Activated CD4-positive, alpha-beta T cell treated with anti-CD3 and anti-CD28 coated beads, Interleukin-2, amount 50 U/mL, for 16 hours (primary cell): ENCODE measurements at regions not wholly inside any gene's neighbourhood (a gene's known extent, or its start where the extent isn't known, plus 50 kb on each side); places are given as distances from the start of the nearest gene placed in this dataset.

ENCODE experiments used
- DNase-seq: peaks from one replicate; pipeline ENCODE4 v3.0.0-alpha.2; 2020

DNA sequence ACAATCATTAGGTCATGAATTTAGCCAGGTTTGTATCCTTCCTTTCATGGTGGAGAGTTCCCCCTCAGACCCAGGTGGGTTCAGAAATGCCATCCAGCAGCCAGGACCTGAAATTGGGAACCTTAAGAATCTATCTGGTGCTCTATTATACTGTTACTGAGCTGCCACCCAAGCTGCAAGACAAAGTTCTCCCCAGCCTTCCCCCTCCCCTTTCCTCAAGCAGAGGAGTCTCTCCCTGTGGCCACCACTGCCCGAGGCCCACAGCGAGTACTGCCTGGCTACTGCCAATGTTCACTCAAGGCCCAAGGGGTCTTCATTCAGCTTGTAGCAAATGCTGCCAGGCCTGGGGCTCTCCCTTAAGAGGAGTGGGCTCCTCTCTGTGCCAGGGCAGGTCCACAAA, 133.8 kb downstream of the TMEM38B start:
- DNase-seq: no peak

GRCh38 chr9:105828596-105829213, 134.4 kb downstream of the TMEM38B start:
- DNase-seq: no peak

- no peak for DNase-seq
Measured at GRCh38 chr9:105830461-105830860, 136.1 kb downstream of the TMEM38B start.

- DNase-seq: no peak
Measured at GRCh38 chr9:105832096-105832710, 137.9 kb downstream of the TMEM38B start.

DNA sequence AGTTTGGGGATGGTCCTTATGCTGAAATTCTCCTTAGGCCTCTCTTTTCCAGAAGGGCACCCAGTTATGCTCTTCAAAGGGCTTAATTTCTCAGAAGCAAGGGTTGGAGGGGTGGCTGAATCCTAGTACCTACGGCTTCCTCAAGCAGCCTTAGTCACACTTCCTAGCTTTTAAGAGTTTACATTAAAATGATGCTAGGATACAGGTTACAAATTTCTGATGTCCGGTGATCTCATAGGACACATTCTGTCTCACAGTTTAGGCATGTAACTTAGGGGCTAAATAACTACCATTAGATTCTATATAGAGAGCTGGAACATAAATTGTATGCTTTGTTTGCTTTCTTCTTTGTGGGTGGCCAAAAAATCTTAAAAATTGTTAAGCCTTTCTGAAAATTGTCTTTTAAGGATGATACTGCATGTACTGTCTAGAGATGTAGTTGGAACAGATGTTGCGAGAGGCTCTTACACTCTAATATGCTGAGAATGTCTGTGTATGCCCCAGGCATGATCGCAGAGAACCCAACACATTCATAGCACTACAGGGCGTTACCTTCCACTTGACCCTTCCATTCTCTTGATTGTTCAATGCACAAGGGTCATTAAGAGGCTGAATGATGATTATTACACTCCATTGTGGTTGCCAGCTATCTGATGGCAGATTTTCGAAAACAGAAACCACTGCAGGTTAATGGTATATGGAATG, 139.1 kb downstream of the TMEM38B start:
- DNase-seq: no peak

GRCh38 chr9:105834404-105834803, 140.1 kb downstream of the TMEM38B start:
- DNase-seq: no peak

GRCh38 chr9:105835721-105836120, 141.4 kb downstream of the TMEM38B start:
- DNase-seq: no peak

GRCh38 chr9:105836936-105837660, 142.8 kb downstream of the TMEM38B start:
- no peak for DNase-seq

DNA sequence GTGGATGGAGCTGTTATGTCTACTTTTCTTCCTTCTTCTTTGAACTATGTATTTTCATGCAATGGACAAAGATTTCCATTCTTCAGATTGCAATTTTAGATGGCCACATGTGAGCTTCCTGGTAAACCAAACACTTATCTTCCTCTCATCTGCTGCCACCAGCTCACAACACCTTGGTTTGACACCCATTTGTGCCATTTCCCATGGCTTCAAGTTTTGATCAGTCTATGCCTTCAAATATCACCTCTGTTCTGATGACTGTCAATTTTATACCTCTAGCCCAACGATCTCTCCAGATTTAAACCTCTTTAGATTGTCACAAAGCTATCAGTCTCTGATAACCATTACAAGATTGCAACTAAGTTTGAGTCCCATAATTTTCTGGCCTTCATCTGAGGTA, 147.2 kb downstream of the TMEM38B start:
- DNase-seq: no peak

DNA sequence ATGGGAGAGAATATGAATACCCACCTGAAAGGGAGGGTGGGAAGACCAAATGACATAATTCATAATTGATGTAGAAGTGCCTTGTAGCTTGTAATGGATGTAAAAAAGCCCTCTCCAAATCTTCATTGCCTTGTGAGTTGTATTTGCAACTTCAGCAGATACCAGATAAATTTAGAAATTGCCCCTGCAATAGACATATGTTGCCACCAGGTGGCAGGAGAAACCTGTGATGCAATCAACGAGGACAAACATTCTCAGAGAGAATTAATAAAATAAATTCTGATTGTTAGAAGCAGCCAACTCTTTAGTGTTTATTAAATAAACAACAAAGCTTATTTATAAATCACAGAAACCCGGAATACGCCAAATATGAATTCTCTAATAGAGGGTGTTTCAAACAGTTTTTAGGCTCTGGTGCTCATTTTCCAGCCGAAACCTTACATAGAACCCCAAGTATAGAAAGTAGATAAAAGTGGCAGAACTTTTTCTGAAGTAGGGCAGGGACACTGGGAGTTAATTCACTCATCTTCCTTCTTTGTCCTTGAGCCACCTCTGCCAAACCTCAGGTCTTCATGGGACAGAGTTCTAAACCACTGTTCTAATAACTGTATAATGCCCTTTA, 147.8 kb downstream of the TMEM38B start:
- peak; percentile 49 for DNase-seq

GRCh38 chr9:105846825-105847224, 152.5 kb downstream of the TMEM38B start:
- DNase-seq: no peak

DNA sequence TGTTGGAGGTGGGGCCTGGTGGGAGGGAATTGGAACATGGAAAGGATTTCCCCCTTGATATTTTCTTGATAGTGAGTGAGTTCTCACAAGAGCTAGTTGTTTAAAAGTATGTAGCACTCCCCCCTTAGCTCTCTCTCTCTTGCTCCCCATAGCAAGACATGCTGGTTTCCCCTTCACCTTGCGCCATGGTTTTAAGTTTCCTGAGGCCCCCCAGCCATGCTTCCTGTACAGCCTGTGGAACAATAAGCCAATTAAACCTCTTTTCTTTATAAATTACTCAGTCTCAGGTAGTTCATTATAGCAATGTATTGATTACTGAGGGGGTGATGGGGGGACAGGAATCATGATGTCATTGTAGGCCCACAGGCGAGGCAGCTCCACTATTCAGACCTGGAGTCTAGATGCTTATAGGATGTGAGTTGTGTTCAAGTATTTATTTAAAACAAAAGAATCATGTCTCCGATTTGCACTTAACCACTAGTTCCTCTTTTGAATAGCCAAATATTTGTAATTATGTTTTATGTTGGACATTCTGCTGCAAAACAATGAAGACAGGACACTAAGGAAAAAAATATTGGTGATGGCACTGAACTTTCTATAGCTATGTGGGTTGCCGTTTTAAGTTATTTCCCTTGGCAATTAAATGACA, 156.6 kb downstream of the TMEM38B start:
- no peak for DNase-seq

DNA sequence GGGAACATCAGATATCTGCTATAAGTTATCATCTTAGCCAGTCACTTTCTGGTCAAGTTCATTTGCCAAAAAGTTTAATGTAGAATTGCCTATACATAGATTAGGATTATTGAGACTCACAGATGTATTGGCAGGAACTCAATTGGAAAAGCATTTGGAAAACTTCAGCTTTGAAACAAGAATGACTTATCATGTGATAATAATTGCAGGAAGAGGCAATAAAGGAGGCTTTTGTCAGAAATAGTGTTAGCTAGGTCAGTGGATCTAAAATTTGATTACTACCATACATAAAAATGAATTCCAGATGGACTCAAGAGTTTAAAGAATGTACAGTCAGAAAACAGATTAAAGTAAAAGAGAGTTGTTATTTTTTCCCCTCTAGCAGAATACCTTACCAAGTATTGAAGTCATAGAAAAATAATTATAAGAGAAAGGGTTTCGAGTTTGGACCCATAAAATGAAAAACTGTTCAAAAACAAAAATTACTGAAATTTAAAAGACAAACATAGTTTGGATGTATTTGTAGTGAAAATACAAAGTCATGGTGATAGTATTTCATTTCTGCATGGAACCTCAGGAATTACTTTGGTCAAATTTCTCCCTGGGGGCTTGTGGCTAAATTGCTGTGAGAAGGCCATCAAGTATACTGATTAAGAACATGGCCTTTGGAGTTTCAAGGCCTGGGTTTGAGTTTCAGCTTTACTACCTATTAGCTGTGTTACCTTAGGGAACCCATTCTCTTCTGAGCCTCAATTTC, 159.9 kb downstream of the TMEM38B start:
- no peak for DNase-seq

GRCh38 chr9:105854783-105855724, 160.7 kb downstream of the TMEM38B start:
- DNase-seq: no peak

DNA sequence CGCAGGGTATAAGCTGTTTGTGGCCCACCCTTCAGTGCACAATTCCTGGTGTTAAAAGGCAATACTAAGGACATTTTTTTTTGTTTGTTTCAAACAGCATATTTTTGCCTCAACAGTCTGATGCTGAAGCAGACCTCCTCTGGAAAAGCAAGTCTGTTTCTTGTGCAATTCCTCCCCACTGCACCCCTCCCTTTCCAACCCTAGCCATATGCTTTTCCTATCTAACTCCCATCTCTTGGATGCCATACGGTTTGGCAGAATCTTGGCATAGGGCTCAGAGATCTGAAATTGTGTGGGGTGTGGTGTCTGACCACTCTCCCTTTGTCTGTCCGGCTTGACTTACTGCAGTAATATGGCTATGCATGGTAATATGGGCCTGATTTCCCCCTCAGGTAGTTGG, 161.6 kb downstream of the TMEM38B start:
- DNase-seq: no peak

DNA sequence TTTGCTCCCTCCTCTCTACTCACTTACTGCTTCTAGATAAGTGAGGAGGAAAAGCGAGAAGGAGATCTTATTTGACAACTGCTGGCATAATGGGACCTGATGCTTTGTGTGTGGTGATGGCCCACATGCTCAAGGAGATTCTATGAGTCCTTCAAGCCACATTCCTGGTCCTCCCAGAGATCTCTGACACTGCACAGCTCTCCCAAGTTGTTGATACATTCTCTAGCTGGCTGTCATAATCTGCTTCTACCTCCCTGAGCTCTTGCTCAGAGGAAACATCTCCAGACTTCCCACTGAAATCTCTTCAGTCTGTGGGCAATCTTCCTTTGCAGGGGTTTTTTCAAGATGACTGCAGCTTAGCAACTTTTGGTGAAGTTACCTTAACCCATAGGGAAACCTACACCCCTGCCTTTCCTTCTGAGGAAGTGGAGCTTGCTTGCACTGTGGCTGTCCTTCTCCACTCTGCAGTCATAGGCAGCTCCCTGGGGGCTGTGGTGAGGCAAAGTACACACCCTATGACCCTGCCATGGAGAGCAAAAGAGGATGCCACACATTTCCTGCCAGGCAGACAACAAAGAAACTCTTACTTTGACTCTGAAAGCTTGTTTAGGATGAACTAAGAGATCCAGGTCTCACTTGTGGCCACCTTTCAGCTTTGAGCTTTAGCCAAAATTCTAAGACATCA, 163.8 kb downstream of the TMEM38B start:
- DNase-seq: no peak

DNA sequence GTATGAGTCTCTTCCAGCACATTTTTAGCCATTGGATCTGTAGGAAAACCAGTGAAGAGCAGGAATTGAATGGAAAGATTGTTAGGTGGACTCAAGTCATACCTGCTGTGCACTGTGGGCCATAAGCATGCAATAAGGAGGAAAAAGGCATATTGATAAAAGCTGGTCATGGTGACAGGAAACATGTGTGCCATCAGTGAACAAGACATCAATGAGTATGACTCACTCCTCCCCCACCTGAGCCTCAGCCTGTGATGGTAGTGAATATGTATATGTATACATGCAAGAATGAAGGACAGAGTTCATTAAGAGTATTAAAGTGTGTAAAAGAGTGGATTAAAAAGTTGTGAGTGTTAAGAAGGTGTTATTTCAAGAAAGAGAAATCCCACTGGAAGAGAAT, 164.5 kb downstream of the TMEM38B start:
- no peak for DNase-seq

DNA sequence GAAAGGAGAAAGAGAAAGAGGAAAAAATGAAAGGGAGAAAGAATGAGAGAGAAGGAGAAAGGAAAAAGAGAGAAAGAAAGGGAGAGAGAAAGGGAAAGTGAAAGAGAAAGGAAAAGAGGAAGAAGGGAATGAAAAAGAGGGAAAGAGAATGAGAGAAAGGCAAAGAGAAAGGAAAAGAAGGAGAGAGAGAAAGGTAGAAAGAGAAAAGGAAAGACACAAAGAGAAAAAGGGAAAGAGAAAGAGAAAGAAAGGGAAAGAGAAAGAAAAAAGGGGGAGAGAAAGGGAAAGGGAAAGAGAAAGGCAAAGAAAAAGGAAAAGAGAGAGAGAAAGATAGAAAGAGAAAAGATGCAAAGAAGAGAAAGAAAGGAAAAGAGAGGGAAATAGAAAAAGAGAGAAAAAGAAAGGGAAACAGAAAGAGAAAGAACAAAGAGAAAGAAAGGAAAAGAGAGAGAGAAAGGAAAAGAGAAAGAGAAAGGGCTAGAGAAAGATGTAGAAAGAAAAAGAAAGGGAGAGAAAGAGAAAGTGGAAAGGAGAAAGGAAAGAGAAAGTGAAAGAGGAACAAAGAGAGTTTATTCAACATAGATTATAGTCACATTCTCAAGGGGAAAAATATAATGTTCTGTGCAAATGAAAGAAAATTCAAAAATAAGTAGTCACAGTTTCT, 165.2 kb downstream of the TMEM38B start:
- no peak for DNase-seq

GRCh38 chr9:105860516-105860915, 166.2 kb downstream of the TMEM38B start:
- DNase-seq: no peak

GRCh38 chr9:105861972-105862371, 167.6 kb downstream of the TMEM38B start:
- DNase-seq: no peak
